Gastroesophageal sphincter (tissue), 4 donors: ENCODE measurements at regions not wholly inside any gene's neighbourhood (a gene's known extent, or its start where the extent isn't known, plus 50 kb on each side); places are given as distances from the start of the nearest gene placed in this dataset.

ENCODE experiments used
- ATAC-seq: fragments of 150-250 bp; one replicate; pipeline ENCODE4 v1.9.1; 2016; ENCODE audit warnings: mild to moderate bottlenecking, moderate library complexity
- H3K27ac ChIP-seq, 4 donors: fragments of 200-600 bp; sonication (generic) in 3 of 4; 1 replicate in 3 of 4; 2 replicates in 1 of 4; pipeline ENCODE4 v1.5.1; 2016 to 2019
- H3K27me3 ChIP-seq: fragments of 200-600 bp; sonication (generic); one replicate; pipeline ENCODE4 v1.5.1; 2019
- H3K36me3 ChIP-seq, 2 donors: fragments of 200-600 bp; sonication (generic); one replicate each; pipeline ENCODE4 v1.5.1; 2019; ENCODE audit warnings: control low read depth in 1 of 2
- H3K4me1 ChIP-seq, 3 donors: fragments of 200-600 bp; sonication (generic); 1 replicate in 2 of 3; 2 replicates in 1 of 3; pipeline ENCODE4 v1.5.1; 2016 to 2019; ENCODE audit warnings: control low read depth in 2 of 3
- H3K4me3 ChIP-seq, 2 donors: fragments of 200-600 bp; sonication (generic); one replicate each; pipeline ENCODE4 v1.5.1; 2019; ENCODE audit warnings: mild to moderate bottlenecking in 1 of 2, moderate library complexity in 1 of 2
- H3K9me3 ChIP-seq, 3 donors: fragments of 200-600 bp; sonication (generic); one replicate each; pipeline ENCODE4 v1.5.1; 2017 to 2019; ENCODE audit warnings: control low read depth in 2 of 3
- EP300 ChIP-seq: sonication (generic); formaldehyde crosslinking; IDR thresholded peaks from one replicate; pipeline ENCODE4 v1.6.1; 2017; ENCODE audit warnings: antibody characterized with exemption, mild to moderate bottlenecking
- POLR2A ChIP-seq, 2 donors: fragments of 450-650 bp; IDR thresholded peaks; one replicate each; pipeline ENCODE4 v1.6.1; 2017; ENCODE audit warnings: antibody characterized with exemption in 2 of 2, mild to moderate bottlenecking in 2 of 2, moderate library complexity in 1 of 2
- POLR2AphosphoS5 ChIP-seq: sonication (generic); formaldehyde crosslinking; IDR thresholded peaks from one replicate; pipeline ENCODE4 v1.6.1; 2017; ENCODE audit warnings: antibody characterized with exemption
- WGBS, 2 donors: methylation state at CpG; one replicate each; pipeline ENCODE4 v1.1.5; 2018; ENCODE audit warnings: low coverage in 1 of 2; 5-methylcytosine and 5-hydroxymethylcytosine counted together
- TF ChIP-seq, protein P1 (sequence below), 4 experiments: fragments of 200-600 bp in 2 of 4; fragments of 450-650 bp in 2 of 4; sonication (generic) in 1 of 4; IDR thresholded peaks; one replicate each; pipeline ENCODE4 v1.5.1; 2017 to 2019; ENCODE audit warnings: antibody characterized with exemption in 4 of 4, mild to moderate bottlenecking in 2 of 4, moderate library complexity in 2 of 4

DNA sequence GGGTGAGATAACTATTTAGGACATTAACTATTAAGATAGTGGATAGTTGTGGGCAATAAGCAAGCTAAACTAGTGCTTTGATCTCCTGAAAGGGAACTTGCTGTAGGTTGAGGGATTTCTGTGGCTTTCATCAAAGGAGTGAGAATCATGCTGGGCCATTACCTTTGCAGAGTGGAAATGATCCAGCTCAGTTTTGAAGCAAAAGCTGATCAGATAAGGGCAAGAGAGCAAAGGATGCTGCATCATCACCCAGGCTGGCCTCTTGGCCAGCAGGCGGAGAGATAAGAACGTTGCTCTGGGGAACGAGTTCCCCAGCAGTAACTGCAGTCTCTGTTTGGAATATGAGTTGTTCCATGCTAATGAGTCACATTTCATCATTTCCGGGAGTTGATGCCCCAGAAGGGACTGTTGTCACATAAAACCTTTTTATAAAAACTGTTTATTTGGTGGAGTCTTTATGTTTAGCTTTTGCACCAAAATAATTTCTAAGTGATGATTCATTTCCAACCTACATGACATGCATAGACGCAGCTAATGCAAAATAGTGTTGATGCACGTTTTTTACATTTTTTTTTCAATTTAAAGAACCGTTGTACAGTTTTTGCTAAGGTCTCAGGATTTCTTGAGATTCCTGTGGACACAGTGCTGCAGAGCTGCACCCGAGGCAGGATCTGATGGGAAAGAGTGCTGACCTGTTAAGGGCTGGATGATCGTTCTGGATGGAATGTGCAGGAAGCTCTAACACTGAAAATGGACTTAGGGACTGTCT is 99.3 kb downstream of the ACTBL2 start:
- peak; percentile 25 for ATAC-seq
- Histone ChIP-seq H3K4me3 (no peak overlapping the region), H3K27ac (no peak overlapping the region), H3K36me3 (no peaks in the 10 kb centered on the region), H3K9me3 (no peaks in the 10 kb centered on the region), H3K4me1 (peaks cover 0 to 9% (median 0%) of the 10 kb centered on the region in 3 donors), H3K27me3 (no peaks in the 10 kb centered on the region)
- TF ChIP-seq EP300 (no peak), POLR2A (IDR thresholded peaks at IDR 0.05) (no peak), POLR2AphosphoS5 (no peak)
- TF ChIP-seq, protein P1, sequence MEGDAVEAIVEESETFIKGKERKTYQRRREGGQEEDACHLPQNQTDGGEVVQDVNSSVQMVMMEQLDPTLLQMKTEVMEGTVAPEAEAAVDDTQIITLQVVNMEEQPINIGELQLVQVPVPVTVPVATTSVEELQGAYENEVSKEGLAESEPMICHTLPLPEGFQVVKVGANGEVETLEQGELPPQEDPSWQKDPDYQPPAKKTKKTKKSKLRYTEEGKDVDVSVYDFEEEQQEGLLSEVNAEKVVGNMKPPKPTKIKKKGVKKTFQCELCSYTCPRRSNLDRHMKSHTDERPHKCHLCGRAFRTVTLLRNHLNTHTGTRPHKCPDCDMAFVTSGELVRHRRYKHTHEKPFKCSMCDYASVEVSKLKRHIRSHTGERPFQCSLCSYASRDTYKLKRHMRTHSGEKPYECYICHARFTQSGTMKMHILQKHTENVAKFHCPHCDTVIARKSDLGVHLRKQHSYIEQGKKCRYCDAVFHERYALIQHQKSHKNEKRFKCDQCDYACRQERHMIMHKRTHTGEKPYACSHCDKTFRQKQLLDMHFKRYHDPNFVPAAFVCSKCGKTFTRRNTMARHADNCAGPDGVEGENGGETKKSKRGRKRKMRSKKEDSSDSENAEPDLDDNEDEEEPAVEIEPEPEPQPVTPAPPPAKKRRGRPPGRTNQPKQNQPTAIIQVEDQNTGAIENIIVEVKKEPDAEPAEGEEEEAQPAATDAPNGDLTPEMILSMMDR (IDR thresholded peaks at IDR 0.05) = no peak
- WGBS, 2 donors = 16 to 34% methylated on average over 9 of the region's 9 CpGs

DNA sequence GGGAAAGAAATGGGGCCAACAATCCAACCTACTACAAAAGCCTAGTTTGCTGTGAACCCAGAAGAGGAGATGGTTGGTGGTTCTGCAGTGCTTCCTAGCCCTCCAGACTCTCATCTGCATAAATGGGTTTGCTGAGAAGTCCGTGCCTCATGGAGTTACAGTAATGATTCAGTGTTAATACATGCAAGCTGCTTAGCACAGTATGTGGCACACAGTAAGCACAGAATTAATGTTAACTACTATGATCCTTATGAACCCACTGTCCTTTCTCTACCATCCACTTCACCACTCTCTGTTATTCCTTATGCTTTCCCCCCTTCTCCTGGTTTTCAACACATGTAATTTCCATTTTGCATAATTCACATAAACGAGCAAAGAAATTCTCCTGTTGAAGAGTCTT is 100.0 kb downstream of the ACTBL2 start:
- H3K27ac ChIP-seq = no peak overlapping the region
- H3K27me3 ChIP-seq = no peaks in the 10 kb centered on the region
- no peak for ATAC-seq
- TF ChIP-seq EP300 = no peak
- TF ChIP-seq, protein P1 (IDR thresholded peaks at IDR 0.05) = no peak
- no peak for TF ChIP-seq POLR2A (IDR thresholded peaks at IDR 0.05)
- TF ChIP-seq POLR2AphosphoS5 = no peak
- H3K36me3 ChIP-seq = no peaks in the 10 kb centered on the region
- WGBS, 2 donors = 76 to 100% methylated on average over 1 to 2 of the region's 2 CpGs
- no peak overlapping the region for H3K4me3 ChIP-seq
- H3K9me3 ChIP-seq = no peaks in the 10 kb centered on the region
- peaks cover 0 to 9% (median 0%) of the 10 kb centered on the region in 3 donors for H3K4me1 ChIP-seq

DNA sequence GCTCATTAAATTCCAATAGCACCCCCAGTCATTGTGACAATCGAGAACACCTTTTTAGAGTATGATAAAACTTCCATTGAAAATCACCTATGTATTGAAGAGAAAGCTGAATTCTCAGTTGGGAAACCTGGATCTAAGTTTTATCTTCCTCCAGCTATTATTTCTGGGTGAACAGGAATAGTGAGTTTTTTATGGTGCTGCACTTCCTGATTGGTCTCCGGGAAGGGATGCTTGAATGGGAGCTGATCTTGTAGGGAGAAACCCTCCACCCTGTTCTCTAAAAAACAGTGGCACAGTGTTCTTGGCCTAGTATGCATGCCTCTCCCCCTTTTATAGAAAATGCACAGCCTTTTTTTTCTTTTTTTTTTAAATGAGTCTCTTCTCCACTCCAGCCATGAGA is 112.2 kb downstream of the ACTBL2 start:
- Histone ChIP-seq H3K36me3 (no peaks in the 10 kb centered on the region), H3K4me3 (no peak overlapping the region)
- WGBS, 2 donors = 88% methylated on average over 2 of the region's 2 CpGs

DNA sequence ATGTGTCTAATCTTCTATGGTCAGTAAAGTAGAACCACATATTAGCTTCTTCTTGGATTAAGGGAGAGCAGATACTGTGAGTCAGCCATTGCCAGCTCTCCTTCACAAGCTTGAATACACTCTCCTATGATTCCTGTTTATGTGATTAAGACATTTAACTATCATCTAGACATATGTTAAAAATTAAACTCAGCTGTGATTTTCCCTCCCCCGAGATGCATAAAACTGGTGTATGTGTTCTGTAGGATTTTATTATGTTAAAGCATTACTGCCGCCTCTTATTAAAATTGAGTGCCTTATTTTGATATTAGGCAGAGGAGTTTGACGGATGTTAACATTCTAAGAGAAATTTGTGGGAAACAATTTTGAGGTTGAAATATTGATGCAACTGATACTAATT is 114.6 kb downstream of the ACTBL2 start:
- Histone ChIP-seq H3K36me3 (no peaks in the 10 kb centered on the region), H3K4me3 (no peak overlapping the region), H3K27me3 (no peaks in the 10 kb centered on the region), H3K9me3 (no peaks in the 10 kb centered on the region), H3K27ac (no peak overlapping the region), H3K4me1 (no peaks in the 10 kb centered on the region)
- 82 to 92% methylated on average over 3 of the region's 3 CpGs for WGBS, 2 donors
- ATAC-seq = no peak
- TF ChIP-seq POLR2A (IDR thresholded peaks at IDR 0.05) (no peak), POLR2AphosphoS5 (no peak), EP300 (no peak)
- TF ChIP-seq, protein P1 (IDR thresholded peaks at IDR 0.05) = no peak

More for the DNA sequence above, 112.2 kb downstream of the ACTBL2 start:
- Histone ChIP-seq H3K4me1 (no peaks in the 10 kb centered on the region), H3K9me3 (no peaks in the 10 kb centered on the region), H3K27ac (no peak overlapping the region), H3K27me3 (no peaks in the 10 kb centered on the region)
- TF ChIP-seq POLR2AphosphoS5 (no peak), POLR2A (IDR thresholded peaks at IDR 0.05) (no peak)
- ATAC-seq = no peak

DNA sequence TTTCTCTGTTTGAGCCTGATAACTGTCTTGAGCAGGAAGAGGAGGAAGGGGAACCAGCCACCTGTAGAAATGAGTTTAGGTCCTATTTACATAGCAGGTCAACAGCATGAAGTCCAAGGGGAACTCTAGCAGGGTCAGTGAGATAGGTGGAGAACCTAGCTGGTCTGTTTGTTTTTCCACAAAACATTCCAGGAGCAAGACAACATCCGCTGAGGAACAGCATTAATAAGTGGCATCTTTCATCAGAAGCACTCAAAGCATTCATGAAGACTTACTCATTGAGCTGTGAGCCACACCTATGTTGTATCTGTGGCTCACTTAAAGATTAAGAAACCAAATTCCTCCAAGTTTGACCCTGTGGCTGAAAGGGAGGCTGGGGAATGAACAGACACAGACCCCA is 115.9 kb downstream of the ACTBL2 start:
- no peaks in the 10 kb centered on the region for H3K4me1 ChIP-seq
- no peaks in the 10 kb centered on the region for H3K27me3 ChIP-seq
- no peaks in the 10 kb centered on the region for H3K36me3 ChIP-seq
- TF ChIP-seq, protein P1 (IDR thresholded peaks at IDR 0.05) = no peak
- TF ChIP-seq POLR2AphosphoS5 = no peak
- H3K9me3 ChIP-seq = no peaks in the 10 kb centered on the region
- H3K27ac ChIP-seq = no peak overlapping the region
- H3K4me3 ChIP-seq = no peak overlapping the region
- ATAC-seq = no peak
- WGBS, 2 donors = 100% methylated on average over 1 of the region's 1 CpG; no CpG with 5 or more reads in 1 of the 2 donors
